ENCODE measurements at regions not wholly inside any gene's neighbourhood (a gene's known extent, or its start where the extent isn't known, plus 50 kb on each side); places are given as distances from the start of the nearest gene placed in this dataset.

- TF ChIP-seq POLR2A (IDR thresholded peaks at IDR 0.05; ENCODE audit: extremely low read depth, insufficient read length) (no peak), CTCF (IDR thresholded peaks at IDR 0.05; ENCODE audit: low read depth, low read length) (no peak), MAX (IDR thresholded peaks at IDR 0.05; ENCODE audit: low read depth, low read length) (no peak)
- DNase-seq (ENCODE audit: low read depth): no peak
- no peak overlapping the region for H3K4me3 ChIP-seq (ENCODE audit: low read depth, low read length)
Measured at GRCh38 chr1:239739375-239739774, 352.3 kb upstream of the FMN2 start.

GRCh38 chr1:239739919-239740318, 351.8 kb upstream of the FMN2 start:
- no peak for TF ChIP-seq MAX (IDR thresholded peaks at IDR 0.05; ENCODE audit: low read depth, low read length)
- no peak for TF ChIP-seq MYC (IDR thresholded peaks at IDR 0.05; ENCODE audit: low read depth, low read length)
- no peak for TF ChIP-seq POLR2A (IDR thresholded peaks at IDR 0.05; ENCODE audit: extremely low read depth, insufficient read length)
- TF ChIP-seq CTCF (IDR thresholded peaks at IDR 0.05; ENCODE audit: low read depth, low read length): no peak
- no peak for DNase-seq (ENCODE audit: low read depth)

GRCh38 chr1:239742416-239743109, 349.1 kb upstream of the FMN2 start:
- no peak overlapping the region for H3K4me3 ChIP-seq (ENCODE audit: low read depth, low read length)
- DNase-seq (ENCODE audit: low read depth): peak; percentile 63
- TF ChIP-seq CTCF (IDR thresholded peaks at IDR 0.05; ENCODE audit: low read depth, low read length) (no peak), POLR2A (IDR thresholded peaks at IDR 0.05; ENCODE audit: extremely low read depth, insufficient read length) (no peak), MYC (IDR thresholded peaks at IDR 0.05; ENCODE audit: low read depth, low read length) (no peak), MAX (IDR thresholded peaks at IDR 0.05; ENCODE audit: low read depth, low read length) (no peak)

More at GRCh38 chr1:239739919-239740318, 351.8 kb upstream of the FMN2 start:
- no peak overlapping the region for H3K4me3 ChIP-seq (ENCODE audit: low read depth, low read length)

GRCh38 chr1:239744851-239745250, 346.8 kb upstream of the FMN2 start:
- peak; percentile 13 for DNase-seq (ENCODE audit: low read depth)
- TF ChIP-seq POLR2A (IDR thresholded peaks at IDR 0.05; ENCODE audit: extremely low read depth, insufficient read length): no peak
- TF ChIP-seq MAX (IDR thresholded peaks at IDR 0.05; ENCODE audit: low read depth, low read length): no peak
- TF ChIP-seq CTCF (IDR thresholded peaks at IDR 0.05; ENCODE audit: low read depth, low read length): no peak
- no peak for TF ChIP-seq MYC (IDR thresholded peaks at IDR 0.05; ENCODE audit: low read depth, low read length)
- no peak overlapping the region for H3K4me3 ChIP-seq (ENCODE audit: low read depth, low read length)

- TF ChIP-seq MAX (IDR thresholded peaks at IDR 0.05; ENCODE audit: low read depth, low read length) (no peak), MYC (IDR thresholded peaks at IDR 0.05; ENCODE audit: low read depth, low read length) (no peak), POLR2A (IDR thresholded peaks at IDR 0.05; ENCODE audit: extremely low read depth, insufficient read length) (no peak), CTCF (IDR thresholded peaks at IDR 0.05; ENCODE audit: low read depth, low read length) (no peak)
Measured at GRCh38 chr1:239755107-239755912, 336.4 kb upstream of the FMN2 start.

More at GRCh38 chr1:239755107-239755912, 336.4 kb upstream of the FMN2 start:
- no peak for DNase-seq (ENCODE audit: low read depth)
- no peak overlapping the region for H3K4me3 ChIP-seq (ENCODE audit: low read depth, low read length)
